ENCODE measurements at regions not wholly inside any gene's neighbourhood (a gene's known extent, or its start where the extent isn't known, plus 50 kb on each side); places are given as distances from the start of the nearest gene placed in this dataset.

- Histone ChIP-seq H3K9me3 (ENCODE audit: insufficient read depth, low read length) (peaks cover 5% of the 10 kb centered on the region; the same call in 1 of the 2 replicates), H3K27me3 (ENCODE audit: low read depth, low read length) (no peaks in the 10 kb centered on the region), H3K4me2 (ENCODE audit: low read length) (0 out of 2 replicates have a peak overlapping the region, but pooled peaks have one; percentile 7), H3K27ac (ENCODE audit: low read length) (no peak overlapping the region), H4K20me1 (ENCODE audit: insufficient read depth, low read length) (no peaks in the 10 kb centered on the region), H3K36me3 (replicated peaks; ENCODE audit: low read depth, low read length) (peaks cover 12% of the 10 kb centered on the region), H3K4me1 (ENCODE audit: low read length) (peaks cover 42% of the 10 kb centered on the region), H2AFZ (ENCODE audit: low read depth, low read length) (0 out of 2 replicates have a peak overlapping the region, but pooled peaks have one; percentile 11), H3K79me2 (ENCODE audit: low read length) (no peaks in the 10 kb centered on the region), H3K9ac (ENCODE audit: low read length) (no peak overlapping the region), H3K4me3 (ENCODE audit: low read length) (no peak overlapping the region)
- TF ChIP-seq EZH2phosphoT487 (IDR thresholded peaks at IDR 0.05; ENCODE audit: low read depth) (no peak), CTCF (IDR thresholded peaks at IDR 0.05; ENCODE audit: low read depth, low read length) (no peak)
Measured at GRCh38 chr4:122539861-122540465, 80.9 kb downstream of the IL21 start.

- TF ChIP-seq EZH2phosphoT487 (IDR thresholded peaks at IDR 0.05; ENCODE audit: low read depth) (no peak), CTCF (IDR thresholded peaks at IDR 0.05; ENCODE audit: low read depth, low read length) (peak; percentile 27; the same call in 1 of the 2 replicates)
- no peak overlapping the region for H2AFZ ChIP-seq (ENCODE audit: low read depth, low read length)
Measured at GRCh38 chr4:122537388-122538135, 81.0 kb upstream of the IL2 start.

DNA sequence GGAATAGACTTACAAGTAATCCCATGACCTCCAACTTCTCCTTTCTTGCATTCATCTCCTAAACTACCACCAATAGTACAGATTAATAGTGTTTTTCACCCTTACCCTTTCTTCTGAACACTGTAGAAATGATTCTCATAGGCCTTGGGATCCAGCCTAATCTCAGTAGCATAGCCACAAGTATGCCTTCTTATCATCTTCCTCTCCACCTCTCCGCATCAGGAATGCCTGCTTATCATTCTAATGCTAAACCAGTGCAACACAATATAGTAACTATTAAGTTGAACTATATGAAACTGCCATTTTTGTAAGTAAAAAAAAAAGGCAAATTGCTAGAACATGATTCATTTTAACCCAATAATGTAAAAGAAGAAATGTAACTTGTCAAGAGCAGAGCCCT, 79.5 kb upstream of the IL2 start:
- H3K4me3 ChIP-seq (ENCODE audit: low read length) = no peak overlapping the region
- peaks cover 4% of the 10 kb centered on the region for H3K36me3 ChIP-seq (replicated peaks; ENCODE audit: low read depth, low read length)
- peaks cover 14% of the 10 kb centered on the region for H3K4me1 ChIP-seq (ENCODE audit: low read length)
- no peak overlapping the region for H3K4me2 ChIP-seq (ENCODE audit: low read length)
- no peaks in the 10 kb centered on the region for H3K27me3 ChIP-seq (ENCODE audit: low read depth, low read length)
- H3K27ac ChIP-seq (ENCODE audit: low read length) = no peak overlapping the region
- H3K79me2 ChIP-seq (ENCODE audit: low read length) = no peaks in the 10 kb centered on the region
- no peak overlapping the region for H2AFZ ChIP-seq (ENCODE audit: low read depth, low read length)
- no peaks in the 10 kb centered on the region for H4K20me1 ChIP-seq (ENCODE audit: insufficient read depth, low read length)
- H3K9ac ChIP-seq (ENCODE audit: low read length) = no peak overlapping the region
- no peak for TF ChIP-seq EZH2phosphoT487 (IDR thresholded peaks at IDR 0.05; ENCODE audit: low read depth)
- TF ChIP-seq CTCF (IDR thresholded peaks at IDR 0.05; ENCODE audit: low read depth, low read length) = no peak
- no peaks in the 10 kb centered on the region for H3K9me3 ChIP-seq (ENCODE audit: insufficient read depth, low read length)

More at GRCh38 chr4:122537388-122538135, 81.0 kb upstream of the IL2 start:
- Histone ChIP-seq H3K4me2 (ENCODE audit: low read length) (no peak overlapping the region), H3K9ac (ENCODE audit: low read length) (no peak overlapping the region), H3K27me3 (ENCODE audit: low read depth, low read length) (no peaks in the 10 kb centered on the region), H3K4me3 (ENCODE audit: low read length) (no peak overlapping the region), H4K20me1 (ENCODE audit: insufficient read depth, low read length) (no peaks in the 10 kb centered on the region), H3K27ac (ENCODE audit: low read length) (no peak overlapping the region), H3K9me3 (ENCODE audit: insufficient read depth, low read length) (no peaks in the 10 kb centered on the region), H3K36me3 (replicated peaks; ENCODE audit: low read depth, low read length) (peaks cover 2% of the 10 kb centered on the region), H3K4me1 (ENCODE audit: low read length) (peaks cover 30% of the 10 kb centered on the region), H3K79me2 (ENCODE audit: low read length) (no peaks in the 10 kb centered on the region)

GRCh38 chr4:122534776-122535175, 78.3 kb upstream of the IL2 start:
- Histone ChIP-seq H3K36me3 (replicated peaks; ENCODE audit: low read depth, low read length) (peaks cover 4% of the 10 kb centered on the region), H3K27me3 (ENCODE audit: low read depth, low read length) (no peaks in the 10 kb centered on the region), H3K9ac (ENCODE audit: low read length) (no peak overlapping the region), H3K9me3 (ENCODE audit: insufficient read depth, low read length) (no peaks in the 10 kb centered on the region), H4K20me1 (ENCODE audit: insufficient read depth, low read length) (no peaks in the 10 kb centered on the region), H3K4me3 (ENCODE audit: low read length) (no peak overlapping the region), H3K4me2 (ENCODE audit: low read length) (no peak overlapping the region), H3K79me2 (ENCODE audit: low read length) (no peaks in the 10 kb centered on the region), H3K4me1 (ENCODE audit: low read length) (peaks cover 2% of the 10 kb centered on the region), H3K27ac (ENCODE audit: low read length) (no peak overlapping the region), H2AFZ (ENCODE audit: low read depth, low read length) (no peak overlapping the region)
- TF ChIP-seq EZH2phosphoT487 (IDR thresholded peaks at IDR 0.05; ENCODE audit: low read depth) (no peak), CTCF (IDR thresholded peaks at IDR 0.05; ENCODE audit: low read depth, low read length) (no peak)

Data from OCI-LY3 (cell line).